Hematopoietic multipotent progenitor cell treated with erythropoietin and hydrocortisone succinate and interleukin-3 and kit ligand, for 17 days (in vitro differentiated cells): ENCODE measurements at regions not wholly inside any gene's neighbourhood (a gene's known extent, or its start where the extent isn't known, plus 50 kb on each side); places are given as distances from the start of the nearest gene placed in this dataset.

Experiments used
- DNase-seq: peaks from one replicate; pipeline ENCODE4 v3.0.0-alpha.2; 2015; ENCODE audit warnings: low spot score

DNA sequence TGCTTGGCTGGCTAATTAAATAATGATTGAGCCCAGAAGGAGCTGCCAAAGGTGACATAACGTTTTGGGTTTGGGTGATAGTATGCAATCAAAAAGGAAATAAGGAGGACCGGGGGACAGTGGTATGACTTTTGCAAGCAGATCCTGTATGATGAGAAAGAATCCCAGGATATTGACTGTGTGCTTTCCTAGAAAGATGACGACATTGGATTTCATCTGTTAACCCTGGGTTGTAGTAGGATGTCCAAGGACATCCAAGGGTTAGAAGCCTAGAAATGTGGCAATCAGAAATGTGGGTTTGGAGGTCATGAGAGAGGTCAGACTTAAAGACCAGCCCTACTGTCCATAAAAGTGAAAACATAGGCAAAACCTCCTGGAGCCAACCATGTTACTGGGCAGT lies 50.3 kb upstream of the HMHB1 start:
- DNase-seq, result no peak

- DNase-seq, result no peak
These were observed 51.2 kb upstream of the HMHB1 start for GRCh38 chr5:143760755-143761154.

DNA sequence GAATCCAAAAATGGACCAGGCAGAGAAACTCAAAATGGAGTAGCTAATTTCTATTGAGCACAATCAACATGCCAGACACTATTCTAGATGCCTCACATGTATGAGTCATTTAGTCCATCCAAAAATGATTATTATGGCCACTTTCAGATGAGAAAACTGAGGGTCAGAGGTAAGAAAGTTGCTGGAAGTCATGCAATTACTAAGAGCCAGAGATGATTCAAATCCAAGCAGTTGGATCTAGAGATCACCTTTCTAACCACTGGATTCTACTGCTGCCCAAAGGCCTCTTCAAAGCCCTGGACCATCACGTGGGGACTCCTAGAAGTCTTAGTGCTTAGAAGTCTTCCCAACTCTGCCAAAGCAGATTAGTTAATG lies 51.8 kb upstream of the HMHB1 start:
- DNase-seq, result no peak

DNA sequence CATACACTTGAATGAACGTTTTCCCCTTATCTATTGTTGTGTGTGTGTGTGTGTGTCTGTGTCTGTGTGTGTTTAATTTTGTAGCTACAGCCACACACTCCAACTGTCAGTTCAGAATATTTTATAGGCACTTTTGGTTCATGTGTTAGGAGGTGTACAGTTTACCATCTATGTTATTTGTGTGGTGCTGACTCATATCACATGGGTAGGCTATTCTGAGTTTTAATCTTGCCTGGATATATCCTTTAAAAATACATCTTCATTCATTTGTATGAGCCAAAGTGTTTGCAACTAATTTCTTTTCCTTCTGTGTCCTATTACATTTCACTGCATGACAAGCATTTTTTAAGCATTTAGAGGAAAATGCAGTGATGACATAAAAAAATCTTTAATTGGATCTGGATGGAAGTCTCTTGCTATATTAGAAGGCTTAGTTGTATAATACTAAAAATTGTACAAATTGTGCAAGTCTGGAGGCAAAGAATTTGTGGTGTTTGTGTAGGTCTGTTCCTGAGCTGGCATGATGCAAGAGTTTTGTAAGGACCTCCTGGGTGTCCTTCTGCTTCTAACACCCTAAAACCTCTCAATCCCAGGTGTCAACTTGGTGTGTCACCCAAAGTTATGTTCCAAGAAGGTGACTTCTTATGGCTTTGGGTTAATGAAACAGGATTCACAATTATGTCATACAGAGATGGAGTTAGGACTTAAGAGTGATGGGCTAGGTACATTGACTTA lies 52.4 kb upstream of the HMHB1 start:
- no peak for DNase-seq

GRCh38 chr5:143758750-143759149 lies 53.2 kb upstream of the HMHB1 start:
- DNase-seq, result no peak

DNA sequence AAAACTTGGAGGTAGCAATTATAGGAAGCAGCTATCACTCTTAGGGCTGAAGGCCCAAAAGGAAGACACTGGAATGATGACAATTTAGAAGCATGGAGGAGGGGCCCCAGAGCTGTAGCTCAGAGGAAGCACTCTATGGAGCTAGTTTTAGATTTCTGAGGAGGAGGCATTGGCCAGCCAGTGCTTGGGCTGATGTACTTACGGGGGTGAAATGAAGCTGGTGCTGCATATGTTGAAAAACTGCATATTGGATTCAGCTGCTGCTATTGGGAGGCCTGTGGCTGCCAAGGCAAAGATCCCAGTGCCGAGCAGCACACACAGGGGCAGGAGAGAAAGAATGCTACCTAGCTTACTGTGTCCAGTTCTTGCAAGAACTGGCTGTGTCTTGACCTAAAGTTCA lies 53.9 kb upstream of the HMHB1 start:
- DNase-seq, result no peak

DNA sequence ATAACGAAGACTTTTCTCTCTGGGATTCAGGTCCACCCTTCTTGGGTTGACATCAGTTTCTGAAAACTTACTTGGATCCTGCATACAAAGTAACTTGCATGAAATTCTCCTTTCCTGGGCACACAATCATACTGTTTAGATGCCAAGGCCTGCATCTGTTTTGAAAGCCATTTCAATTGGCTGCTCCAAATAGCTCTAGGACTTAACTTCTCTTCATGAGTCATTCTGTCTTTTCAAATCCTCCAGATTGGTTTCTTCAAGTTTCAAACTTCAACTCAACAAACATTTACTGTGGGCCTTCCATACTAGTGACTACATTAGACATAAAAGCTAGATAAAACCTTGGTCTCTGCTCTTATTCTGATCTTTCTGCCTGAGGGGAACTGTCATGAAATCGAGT lies 54.8 kb upstream of the HMHB1 start:
- DNase-seq, result no peak

DNA sequence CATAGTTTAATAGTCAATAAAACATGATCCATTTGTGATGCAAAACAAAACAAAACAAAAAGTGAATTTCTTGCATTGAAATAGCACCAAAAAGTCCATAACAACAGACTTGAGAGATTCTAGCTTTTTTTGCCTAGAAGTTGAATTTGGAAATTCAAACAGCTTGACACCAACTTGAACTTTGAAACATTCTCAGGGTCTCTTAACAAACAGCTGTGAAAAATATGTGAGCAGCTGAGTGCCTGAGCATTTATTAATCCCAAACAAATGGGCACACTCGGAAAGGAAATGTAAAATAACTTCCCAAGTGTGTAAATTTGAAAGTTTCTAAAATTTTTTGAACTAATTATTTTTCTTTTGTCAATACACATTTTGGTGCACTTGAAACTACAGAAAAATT lies 56.0 kb upstream of the HMHB1 start:
- no peak for DNase-seq

DNA sequence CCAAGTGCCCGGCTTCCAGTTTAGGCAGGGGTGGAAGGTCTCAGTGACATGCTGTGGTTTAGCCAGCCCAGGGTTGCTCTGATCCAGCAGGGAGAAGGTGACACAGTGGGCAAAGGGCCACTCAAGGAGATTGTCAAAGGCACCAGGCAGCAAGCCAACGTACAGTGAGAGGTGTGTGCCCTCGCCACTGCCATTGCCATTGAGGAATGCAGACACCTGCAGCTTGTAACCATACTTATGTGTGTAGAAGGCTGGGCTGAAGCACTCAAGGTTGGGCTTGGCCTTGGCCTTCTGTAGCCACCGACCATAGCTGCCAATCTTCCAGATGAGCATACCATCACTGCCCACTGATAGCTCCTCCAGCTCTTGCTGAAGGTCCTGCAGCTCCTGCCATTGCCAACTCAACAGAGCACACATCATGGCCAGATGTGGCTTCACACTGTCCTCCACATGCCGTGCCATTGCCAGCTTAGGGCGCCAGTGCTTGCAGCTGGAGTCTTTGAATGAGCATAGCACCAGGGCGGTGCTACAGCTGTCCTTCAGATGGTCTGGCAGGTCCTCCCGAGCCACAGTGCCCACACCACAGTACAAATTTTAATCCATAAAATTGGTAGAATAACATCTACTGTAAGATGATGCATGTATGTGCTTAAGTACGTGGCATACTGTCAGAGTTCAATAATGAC lies 59.7 kb upstream of the HMHB1 start:
- DNase-seq, result no peak

GRCh38 chr5:143751342-143751741 lies 60.6 kb upstream of the HMHB1 start:
- DNase-seq, result no peak

DNA sequence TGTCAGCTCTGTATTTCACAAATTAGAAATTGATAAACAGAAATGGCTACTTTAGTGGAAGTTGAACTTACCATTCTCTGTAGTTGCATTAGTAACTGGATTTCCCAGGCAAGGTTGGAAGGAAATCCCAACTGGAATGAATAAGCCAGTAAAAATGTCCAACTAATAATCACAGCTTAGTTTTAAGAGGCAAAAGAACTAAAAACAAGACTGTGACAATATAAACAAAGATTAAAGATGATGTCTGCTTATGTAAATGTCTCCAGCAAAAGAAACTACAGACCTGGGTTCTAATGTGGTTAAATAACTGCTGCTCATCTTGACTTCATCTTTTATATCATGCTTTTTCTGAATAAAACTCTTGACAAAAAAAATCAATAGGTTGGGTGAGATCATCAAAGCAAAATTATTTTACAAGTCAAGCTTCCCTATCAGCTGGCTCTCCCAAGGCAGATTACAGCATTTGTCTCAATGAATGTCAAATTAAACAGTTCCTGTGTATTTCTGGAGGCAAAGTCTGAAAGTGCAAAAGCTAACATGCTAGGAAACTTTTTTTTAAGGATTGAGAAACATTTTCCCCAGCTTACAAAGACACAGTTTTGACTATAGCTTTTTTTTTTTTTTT lies 62.3 kb upstream of the HMHB1 start:
- DNase-seq, result no peak

DNA sequence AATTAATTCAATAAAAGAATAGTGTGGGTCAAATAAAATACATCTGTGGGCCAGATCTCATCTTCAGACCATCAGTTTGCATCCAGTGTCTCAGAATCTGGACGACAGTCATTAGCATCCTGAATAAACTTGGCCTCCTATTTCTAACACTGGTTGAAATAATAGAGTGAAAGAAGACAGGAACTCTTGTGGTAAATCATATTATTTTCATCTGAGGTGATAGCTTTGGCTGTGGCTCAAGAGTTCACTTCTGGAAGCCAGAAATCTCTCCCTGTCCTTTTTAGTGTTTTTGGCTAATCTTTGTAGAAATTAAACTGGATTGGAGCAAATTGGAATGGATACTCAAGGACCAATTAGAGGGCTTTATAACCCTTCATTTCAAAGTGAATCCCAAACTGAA lies 63.4 kb upstream of the HMHB1 start:
- no peak for DNase-seq

DNA sequence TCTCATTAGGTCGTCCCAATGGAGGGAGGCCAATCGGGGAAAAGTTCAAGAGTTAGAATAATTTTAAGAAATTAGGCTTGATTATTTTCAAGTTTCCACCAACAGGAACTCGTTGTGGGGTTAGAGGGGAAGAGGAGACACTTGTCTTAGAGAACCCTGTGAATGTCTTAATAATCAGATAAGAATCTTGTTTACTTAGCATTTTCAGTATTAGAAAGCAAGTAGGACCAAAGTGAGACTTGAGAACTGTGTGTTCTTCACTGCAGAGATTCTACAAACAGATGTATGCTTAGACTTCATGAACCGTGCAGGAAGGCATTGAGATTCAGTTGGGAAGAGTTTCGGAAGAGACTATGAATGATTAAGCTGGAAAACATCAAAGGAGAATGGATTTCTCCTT lies 69.0 kb upstream of the HMHB1 start:
- DNase-seq, result no peak

GRCh38 chr5:143741421-143741820 lies 70.5 kb upstream of the HMHB1 start:
- DNase-seq, result no peak

DNA sequence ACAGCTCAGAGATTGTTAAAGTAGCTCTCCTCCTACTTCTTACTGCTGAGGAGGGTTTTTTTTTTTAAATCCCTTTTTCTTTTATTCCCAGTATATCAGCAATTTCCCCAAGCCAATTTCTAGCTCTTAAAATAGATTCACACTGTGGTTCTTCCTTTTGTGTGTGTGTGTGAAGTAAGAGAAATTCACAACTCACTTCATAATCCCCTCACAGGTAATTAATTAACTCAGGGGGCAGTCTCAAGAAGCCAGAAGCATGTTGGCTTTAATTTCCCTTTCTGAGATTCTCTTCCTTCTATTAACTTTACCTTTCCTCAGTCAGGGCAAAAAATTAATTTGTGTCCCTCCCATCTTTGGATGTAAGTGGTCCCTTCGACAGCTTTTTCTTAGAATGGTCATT lies 71.0 kb upstream of the HMHB1 start:
- DNase-seq, result no peak

GRCh38 chr5:143739746-143740145 lies 72.2 kb upstream of the HMHB1 start:
- DNase-seq, result no peak

- DNase-seq, result no peak
These were observed 73.3 kb upstream of the HMHB1 start for GRCh38 chr5:143738417-143739401.

GRCh38 chr5:143737062-143737461 lies 74.9 kb upstream of the HMHB1 start:
- DNase-seq, result no peak

DNA sequence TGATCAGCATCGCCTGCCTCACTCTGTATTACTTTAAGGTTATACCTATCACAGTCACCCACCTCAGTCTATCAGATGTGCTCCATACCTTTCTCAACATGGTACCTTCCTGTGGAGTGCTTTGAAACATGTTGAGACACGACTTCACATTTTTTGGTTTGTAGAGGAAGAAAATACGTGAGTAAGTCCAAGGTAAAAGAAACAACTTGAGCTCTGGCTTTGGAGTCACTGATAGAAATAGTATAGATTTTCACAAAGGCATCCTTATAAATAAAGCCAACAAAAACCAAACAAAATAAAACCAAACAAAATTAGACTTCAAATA lies 77.5 kb upstream of the HMHB1 start:
- no peak for DNase-seq

GRCh38 chr5:143733665-143734455 lies 78.1 kb upstream of the HMHB1 start:
- no peak for DNase-seq

DNA sequence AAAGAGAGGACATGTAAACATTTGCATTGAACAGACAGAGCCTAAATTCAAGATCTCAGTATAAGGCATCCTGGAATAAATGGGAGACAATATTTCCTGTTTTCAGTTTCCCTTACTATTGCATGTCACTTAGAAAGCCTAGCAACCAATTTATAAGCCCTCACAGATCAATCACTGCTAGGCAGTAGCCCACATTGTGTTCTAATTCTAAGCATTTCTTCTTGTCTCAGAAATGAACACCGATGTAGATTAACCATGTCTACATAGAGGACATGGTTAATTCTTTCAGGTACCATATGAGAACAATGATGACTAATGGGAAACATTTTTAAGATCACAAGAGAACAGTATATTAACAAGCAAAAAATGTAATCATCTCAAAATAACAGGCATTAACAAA lies 79.6 kb upstream of the HMHB1 start:
- no peak for DNase-seq
